ENCODE measurements at regions not wholly inside any gene's neighbourhood (a gene's known extent, or its start where the extent isn't known, plus 50 kb on each side); places are given as distances from the start of the nearest gene placed in this dataset.

DNA sequence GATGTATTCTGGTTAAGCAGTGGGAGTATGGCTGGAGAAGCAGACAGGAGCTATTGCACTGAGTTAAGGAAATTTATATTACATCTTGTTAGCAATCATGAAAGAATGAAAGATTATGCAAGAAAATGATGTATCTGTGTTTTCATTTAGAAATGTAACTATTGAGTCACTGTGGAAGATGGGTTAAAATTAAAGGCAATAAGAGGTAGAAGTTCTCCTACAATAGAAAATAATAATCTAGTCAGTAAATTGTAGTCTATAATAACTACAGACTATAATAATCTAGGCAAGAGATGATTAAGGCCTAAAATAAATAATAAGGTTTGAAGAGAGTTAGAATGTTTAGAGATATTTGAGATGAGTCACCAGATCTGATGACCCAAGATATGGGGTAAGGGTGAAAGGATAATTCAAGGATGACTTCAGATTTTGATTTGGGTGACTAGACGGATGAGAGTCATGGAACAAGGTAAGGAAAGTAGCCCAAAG is 371.9 kb upstream of the KCNH7 start:
- no peak for TF ChIP-seq EZH2phosphoT487 (IDR thresholded peaks at IDR 0.05; ENCODE audit: low read depth)
- TF ChIP-seq, protein P1, sequence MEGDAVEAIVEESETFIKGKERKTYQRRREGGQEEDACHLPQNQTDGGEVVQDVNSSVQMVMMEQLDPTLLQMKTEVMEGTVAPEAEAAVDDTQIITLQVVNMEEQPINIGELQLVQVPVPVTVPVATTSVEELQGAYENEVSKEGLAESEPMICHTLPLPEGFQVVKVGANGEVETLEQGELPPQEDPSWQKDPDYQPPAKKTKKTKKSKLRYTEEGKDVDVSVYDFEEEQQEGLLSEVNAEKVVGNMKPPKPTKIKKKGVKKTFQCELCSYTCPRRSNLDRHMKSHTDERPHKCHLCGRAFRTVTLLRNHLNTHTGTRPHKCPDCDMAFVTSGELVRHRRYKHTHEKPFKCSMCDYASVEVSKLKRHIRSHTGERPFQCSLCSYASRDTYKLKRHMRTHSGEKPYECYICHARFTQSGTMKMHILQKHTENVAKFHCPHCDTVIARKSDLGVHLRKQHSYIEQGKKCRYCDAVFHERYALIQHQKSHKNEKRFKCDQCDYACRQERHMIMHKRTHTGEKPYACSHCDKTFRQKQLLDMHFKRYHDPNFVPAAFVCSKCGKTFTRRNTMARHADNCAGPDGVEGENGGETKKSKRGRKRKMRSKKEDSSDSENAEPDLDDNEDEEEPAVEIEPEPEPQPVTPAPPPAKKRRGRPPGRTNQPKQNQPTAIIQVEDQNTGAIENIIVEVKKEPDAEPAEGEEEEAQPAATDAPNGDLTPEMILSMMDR (IDR thresholded peaks at IDR 0.05; ENCODE audit: low read depth, low read length) = no peak
- no peak overlapping the region for H2AFZ ChIP-seq (ENCODE audit: low read depth, low read length)
- no peaks in the 10 kb centered on the region for H3K36me3 ChIP-seq (replicated peaks; ENCODE audit: low read depth, low read length)
- no peak overlapping the region for H3K9ac ChIP-seq (ENCODE audit: low read length)
- H3K27ac ChIP-seq (ENCODE audit: low read length) = no peak overlapping the region
- no peak overlapping the region for H3K4me3 ChIP-seq (ENCODE audit: low read length)
- H3K79me2 ChIP-seq (ENCODE audit: low read length) = no peaks in the 10 kb centered on the region
- H3K27me3 ChIP-seq (ENCODE audit: low read depth, low read length) = no peaks in the 10 kb centered on the region
- no peak overlapping the region for H3K4me2 ChIP-seq (ENCODE audit: low read length)
- no peaks in the 10 kb centered on the region for H4K20me1 ChIP-seq (ENCODE audit: insufficient read depth, low read length)
- H3K9me3 ChIP-seq (ENCODE audit: insufficient read depth, low read length) = no peaks in the 10 kb centered on the region
- no peaks in the 10 kb centered on the region for H3K4me1 ChIP-seq (ENCODE audit: low read length)

DNA sequence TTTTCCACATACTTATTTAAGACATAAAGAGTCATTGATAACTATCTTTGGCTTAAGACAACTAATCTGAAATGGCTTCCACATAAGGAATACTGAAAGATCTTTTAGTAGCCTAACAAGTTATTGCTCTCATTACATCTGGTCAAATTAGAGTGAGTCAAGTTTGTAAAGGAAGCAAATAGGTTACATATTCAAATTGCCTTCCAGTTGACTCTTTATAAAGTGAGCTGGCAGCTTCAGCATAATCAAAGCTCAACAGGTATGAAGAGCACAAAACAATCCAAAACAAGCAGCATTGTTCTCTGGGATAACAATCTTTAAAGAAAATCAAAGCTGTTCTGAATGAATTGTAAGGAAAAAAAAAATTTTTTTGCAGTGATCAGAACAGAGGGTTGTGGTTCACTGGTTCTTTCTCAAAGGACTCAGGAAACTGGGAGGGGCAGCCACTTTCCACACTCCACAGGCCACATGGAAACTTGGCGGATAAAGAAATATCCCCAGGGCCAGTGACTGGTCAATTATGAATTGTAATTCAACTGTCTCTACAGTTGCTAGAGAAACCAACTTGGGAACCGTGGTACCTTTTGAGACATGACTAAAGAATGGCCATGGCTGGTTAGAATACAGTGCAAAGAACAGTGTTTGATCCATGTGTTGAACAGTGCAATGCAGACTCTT is 369.3 kb upstream of the KCNH7 start:
- Histone ChIP-seq H3K79me2 (ENCODE audit: low read length) (no peaks in the 10 kb centered on the region), H3K9ac (ENCODE audit: low read length) (no peak overlapping the region), H3K4me1 (ENCODE audit: low read length) (no peaks in the 10 kb centered on the region), H2AFZ (ENCODE audit: low read depth, low read length) (no peak overlapping the region), H3K27ac (ENCODE audit: low read length) (no peak overlapping the region), H3K9me3 (ENCODE audit: insufficient read depth, low read length) (no peaks in the 10 kb centered on the region), H3K36me3 (replicated peaks; ENCODE audit: low read depth, low read length) (no peaks in the 10 kb centered on the region), H3K4me3 (ENCODE audit: low read length) (no peak overlapping the region), H3K27me3 (ENCODE audit: low read depth, low read length) (no peaks in the 10 kb centered on the region), H3K4me2 (ENCODE audit: low read length) (no peak overlapping the region), H4K20me1 (ENCODE audit: insufficient read depth, low read length) (no peaks in the 10 kb centered on the region)
- TF ChIP-seq, protein P1 (IDR thresholded peaks at IDR 0.05; ENCODE audit: low read depth, low read length) = no peak
- TF ChIP-seq EZH2phosphoT487 (IDR thresholded peaks at IDR 0.05; ENCODE audit: low read depth) = no peak

DNA sequence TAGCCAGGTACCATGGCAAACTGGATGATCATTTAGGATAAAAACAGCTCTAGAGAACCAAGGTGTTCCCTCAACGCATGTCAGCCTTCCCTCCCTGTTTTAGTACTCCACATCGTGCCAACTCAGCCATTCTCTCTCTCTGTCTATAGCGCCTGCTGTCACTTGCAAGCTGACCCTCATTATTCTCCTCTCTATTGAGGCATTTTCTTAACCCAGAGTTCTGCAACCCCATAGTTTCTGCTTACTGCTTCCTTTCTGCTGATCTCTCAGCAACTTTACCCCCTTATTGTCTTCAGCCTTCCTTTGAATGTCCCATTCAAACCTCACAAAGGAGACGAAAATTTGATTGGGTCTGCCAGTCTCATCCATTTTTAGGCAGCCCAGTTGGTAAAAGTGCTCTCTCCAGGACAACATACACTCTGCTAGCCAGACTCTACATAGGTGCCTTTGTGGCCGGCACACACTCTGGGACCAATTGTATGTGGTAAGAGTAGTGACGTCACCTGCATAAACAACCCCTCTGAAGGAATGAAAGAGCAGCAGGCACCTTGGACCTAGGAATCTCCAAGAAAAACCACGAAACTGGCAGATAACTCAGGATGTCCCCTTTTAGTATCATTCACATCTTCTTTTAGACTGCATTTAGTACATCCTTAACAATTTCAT is 367.2 kb upstream of the KCNH7 start:
- Histone ChIP-seq H3K4me3 (ENCODE audit: low read length) (no peak overlapping the region), H3K79me2 (ENCODE audit: low read length) (no peaks in the 10 kb centered on the region), H3K9me3 (ENCODE audit: insufficient read depth, low read length) (no peaks in the 10 kb centered on the region), H3K4me1 (ENCODE audit: low read length) (no peaks in the 10 kb centered on the region), H3K27ac (ENCODE audit: low read length) (no peak overlapping the region), H2AFZ (ENCODE audit: low read depth, low read length) (no peak overlapping the region), H3K27me3 (ENCODE audit: low read depth, low read length) (no peaks in the 10 kb centered on the region), H3K36me3 (replicated peaks; ENCODE audit: low read depth, low read length) (no peaks in the 10 kb centered on the region), H3K9ac (ENCODE audit: low read length) (no peak overlapping the region), H4K20me1 (ENCODE audit: insufficient read depth, low read length) (no peaks in the 10 kb centered on the region), H3K4me2 (ENCODE audit: low read length) (no peak overlapping the region)
- TF ChIP-seq, protein P1 (IDR thresholded peaks at IDR 0.05; ENCODE audit: low read depth, low read length) = no peak
- TF ChIP-seq EZH2phosphoT487 (IDR thresholded peaks at IDR 0.05; ENCODE audit: low read depth) = no peak

DNA sequence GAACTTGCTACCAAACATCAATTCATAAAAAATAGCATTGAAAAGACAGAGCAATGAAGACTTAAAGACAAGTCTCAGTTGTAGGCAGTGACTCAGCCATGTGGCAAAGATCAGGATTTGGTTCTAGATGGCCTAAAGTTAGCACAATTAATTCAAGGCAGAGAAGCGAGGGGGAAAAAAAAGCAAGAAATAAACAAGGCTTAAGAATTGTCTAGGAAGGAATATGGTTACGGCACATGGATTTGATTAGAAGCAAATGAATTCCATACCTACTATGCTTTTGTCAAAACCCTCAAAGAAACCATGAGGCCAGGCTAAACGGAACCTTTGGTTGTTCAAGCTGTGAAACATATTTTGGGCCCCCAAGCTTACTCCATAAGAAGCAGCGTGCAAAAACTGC is 362.2 kb upstream of the KCNH7 start:
- no peaks in the 10 kb centered on the region for H3K36me3 ChIP-seq (replicated peaks; ENCODE audit: low read depth, low read length)
- no peak overlapping the region for H3K4me3 ChIP-seq (ENCODE audit: low read length)
- H3K9ac ChIP-seq (ENCODE audit: low read length) = no peak overlapping the region
- H3K9me3 ChIP-seq (ENCODE audit: insufficient read depth, low read length) = no peaks in the 10 kb centered on the region
- TF ChIP-seq, protein P1 (IDR thresholded peaks at IDR 0.05; ENCODE audit: low read depth, low read length) = no peak
- no peak for TF ChIP-seq EZH2phosphoT487 (IDR thresholded peaks at IDR 0.05; ENCODE audit: low read depth)
- no peaks in the 10 kb centered on the region for H3K4me1 ChIP-seq (ENCODE audit: low read length)
- no peaks in the 10 kb centered on the region for H3K27me3 ChIP-seq (ENCODE audit: low read depth, low read length)
- H3K79me2 ChIP-seq (ENCODE audit: low read length) = no peaks in the 10 kb centered on the region
- no peaks in the 10 kb centered on the region for H4K20me1 ChIP-seq (ENCODE audit: insufficient read depth, low read length)
- no peak overlapping the region for H2AFZ ChIP-seq (ENCODE audit: low read depth, low read length)
- H3K4me2 ChIP-seq (ENCODE audit: low read length) = no peak overlapping the region
- no peak overlapping the region for H3K27ac ChIP-seq (ENCODE audit: low read length)

Data from OCI-LY3 (cell line).